Midbrain (tissue), 1 donor: ENCODE measurements at regions not wholly inside any gene's neighbourhood (a gene's known extent, or its start where the extent isn't known, plus 50 kb on each side); places are given as distances from the start of the nearest gene placed in this dataset.
A peak's percentile ranks its signal among the peaks of the same experiment; 100 is the strongest.
"Not testable (repeated sequence)": the region's sequence is repeated elsewhere in the genome, so short reads cannot be mapped to it uniquely, and the experiment has no call there.

Source experiments
- DNase-seq: peaks from one replicate; lab custom pipeline; 2025; lab: John Stamatoyannopoulos, UW

GRCh38 chr19:13712767-13713201, 51.5 kb upstream of the MRI1 start:
- DNase-seq: no peak

GRCh38 chr19:13707915-13708314, 56.4 kb upstream of the MRI1 start:
- DNase-seq: no peak

- no peak for DNase-seq
Observed at GRCh38 chr19:13705928-13706447, 58.3 kb upstream of the MRI1 start.

- no peak for DNase-seq
Observed at GRCh38 chr19:13705201-13705600, 59.1 kb upstream of the MRI1 start.

- no peak for DNase-seq
Observed at GRCh38 chr19:13701624-13702023, 62.7 kb upstream of the MRI1 start.

GRCh38 chr19:13700621-13701020, 63.7 kb upstream of the MRI1 start:
- no peak for DNase-seq

GRCh38 chr19:13699786-13700185, 64.5 kb upstream of the MRI1 start:
- no peak for DNase-seq

GRCh38 chr19:13696839-13697238, 67.5 kb upstream of the MRI1 start:
- DNase-seq: no peak

- no peak for DNase-seq
Observed at GRCh38 chr19:13693889-13694288, 70.4 kb upstream of the MRI1 start.

GRCh38 chr19:13691569-13692435, 72.5 kb upstream of the MRI1 start:
- peak; percentile 54 for DNase-seq

GRCh38 chr19:13689085-13689484, 75.2 kb upstream of the MRI1 start:
- no peak for DNase-seq

GRCh38 chr19:13684021-13684420, 80.3 kb upstream of the MRI1 start:
- DNase-seq: no peak

GRCh38 chr19:13681509-13681908, 82.8 kb upstream of the MRI1 start:
- DNase-seq: no peak

- not testable (repeated sequence) for DNase-seq
Observed at GRCh38 chr19:13680708-13681360, 83.5 kb upstream of the MRI1 start.

GRCh38 chr19:13676967-13677366, 87.4 kb upstream of the MRI1 start:
- DNase-seq: not testable (repeated sequence)

GRCh38 chr19:13672480-13673175, 91.7 kb upstream of the MRI1 start:
- DNase-seq: not testable (repeated sequence)

GRCh38 chr19:13670846-13671245, 93.5 kb upstream of the MRI1 start:
- no peak for DNase-seq

- no peak for DNase-seq
Observed at GRCh38 chr19:13669780-13670355, 94.5 kb upstream of the MRI1 start.

- DNase-seq: no peak
Observed at GRCh38 chr19:13668964-13669363, 95.4 kb upstream of the MRI1 start.

- no peak for DNase-seq
Observed at GRCh38 chr19:13666165-13666564, 98.2 kb upstream of the MRI1 start.

GRCh38 chr19:13665125-13665905, 99.0 kb upstream of the MRI1 start:
- no peak for DNase-seq
